WTC11 (cell line): ENCODE measurements at regions not wholly inside any gene's neighbourhood (a gene's known extent, or its start where the extent isn't known, plus 50 kb on each side); places are given as distances from the start of the nearest gene placed in this dataset.

Experiments used
- CDX4 ChIP-seq: fragments of 250-450 bp; sonication (Bioruptor Pico); IDR thresholded peaks from 2 replicates; pipeline ENCODE4 v1.9.0; 2021; ENCODE audit warnings: moderate library complexity, mild to moderate bottlenecking, inconsistent platforms, borderline replicate concordance
- MYBL2 ChIP-seq: sonication (generic); formaldehyde crosslinking; IDR thresholded peaks from 2 replicates; pipeline ENCODE4 v1.8.1; 2023; ENCODE audit warnings: mild to moderate bottlenecking, moderate library complexity, missing genetic modification reagents
- NFE2L1 ChIP-seq: sonication (generic); formaldehyde crosslinking; IDR thresholded peaks from 2 replicates; pipeline ENCODE4 v1.8.1; 2023; ENCODE audit warnings: missing genetic modification reagents
- TCF7 ChIP-seq: sonication (generic); formaldehyde crosslinking; IDR thresholded peaks from 2 replicates; pipeline ENCODE4 v1.8.0; 2022; ENCODE audit warnings: mild to moderate bottlenecking, low read depth, missing genetic modification reagents, moderate library complexity
- ZNF512 ChIP-seq: sonication (generic); formaldehyde crosslinking; IDR thresholded peaks from 2 replicates; pipeline ENCODE4 v1.8.1; 2022; ENCODE audit warnings: missing genetic modification reagents, borderline replicate concordance
- TF ChIP-seq, protein P1 (sequence below): fragments of 200-600 bp; IDR thresholded peaks from 2 replicates; pipeline ENCODE4 v1.8.0; 2022; ENCODE audit warnings: antibody characterized with exemption
- TF ChIP-seq, protein P2 (sequence below): sonication (generic); formaldehyde crosslinking; conservative IDR thresholded peaks from 2 replicates; pipeline ENCODE4 v1.8.1; 2022; ENCODE audit warnings: mild to moderate bottlenecking, missing genetic modification reagents
- TF ChIP-seq, protein P3 (sequence below): sonication (generic); formaldehyde crosslinking; IDR thresholded peaks from 2 replicates; pipeline ENCODE4 v1.8.0; 2022; ENCODE audit warnings: mild to moderate bottlenecking, missing genetic modification reagents
- TF ChIP-seq, protein P4 (sequence below): sonication (generic); formaldehyde crosslinking; IDR thresholded peaks from 2 replicates; pipeline ENCODE4 v1.8.1; 2023; ENCODE audit warnings: mild to moderate bottlenecking, missing genetic modification reagents, moderate library complexity
- TF ChIP-seq, protein P5 (sequence below): sonication (generic); formaldehyde crosslinking; IDR thresholded peaks from 2 replicates; pipeline ENCODE4 v1.8.1; 2023; ENCODE audit warnings: mild to moderate bottlenecking, missing genetic modification reagents, borderline replicate concordance

- TF ChIP-seq, protein P1, sequence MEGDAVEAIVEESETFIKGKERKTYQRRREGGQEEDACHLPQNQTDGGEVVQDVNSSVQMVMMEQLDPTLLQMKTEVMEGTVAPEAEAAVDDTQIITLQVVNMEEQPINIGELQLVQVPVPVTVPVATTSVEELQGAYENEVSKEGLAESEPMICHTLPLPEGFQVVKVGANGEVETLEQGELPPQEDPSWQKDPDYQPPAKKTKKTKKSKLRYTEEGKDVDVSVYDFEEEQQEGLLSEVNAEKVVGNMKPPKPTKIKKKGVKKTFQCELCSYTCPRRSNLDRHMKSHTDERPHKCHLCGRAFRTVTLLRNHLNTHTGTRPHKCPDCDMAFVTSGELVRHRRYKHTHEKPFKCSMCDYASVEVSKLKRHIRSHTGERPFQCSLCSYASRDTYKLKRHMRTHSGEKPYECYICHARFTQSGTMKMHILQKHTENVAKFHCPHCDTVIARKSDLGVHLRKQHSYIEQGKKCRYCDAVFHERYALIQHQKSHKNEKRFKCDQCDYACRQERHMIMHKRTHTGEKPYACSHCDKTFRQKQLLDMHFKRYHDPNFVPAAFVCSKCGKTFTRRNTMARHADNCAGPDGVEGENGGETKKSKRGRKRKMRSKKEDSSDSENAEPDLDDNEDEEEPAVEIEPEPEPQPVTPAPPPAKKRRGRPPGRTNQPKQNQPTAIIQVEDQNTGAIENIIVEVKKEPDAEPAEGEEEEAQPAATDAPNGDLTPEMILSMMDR, result no peak
- TF ChIP-seq, protein P2, sequence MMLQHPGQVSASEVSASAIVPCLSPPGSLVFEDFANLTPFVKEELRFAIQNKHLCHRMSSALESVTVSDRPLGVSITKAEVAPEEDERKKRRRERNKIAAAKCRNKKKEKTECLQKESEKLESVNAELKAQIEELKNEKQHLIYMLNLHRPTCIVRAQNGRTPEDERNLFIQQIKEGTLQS (CRISPR knock-in tag), result no peak
- TF ChIP-seq, protein P3, sequence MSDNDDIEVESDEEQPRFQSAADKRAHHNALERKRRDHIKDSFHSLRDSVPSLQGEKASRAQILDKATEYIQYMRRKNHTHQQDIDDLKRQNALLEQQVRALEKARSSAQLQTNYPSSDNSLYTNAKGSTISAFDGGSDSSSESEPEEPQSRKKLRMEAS (CRISPR knock-in tag), result no peak
- no peak for TF ChIP-seq MYBL2 (CRISPR knock-in tag)
- no peak for TF ChIP-seq NFE2L1 (CRISPR knock-in tag)
- TF ChIP-seq TCF7 (CRISPR knock-in tag), result no peak
- no peak for TF ChIP-seq CDX4 (CRISPR knock-in tag)
- TF ChIP-seq ZNF512 (CRISPR knock-in tag), result no peak
- TF ChIP-seq, protein P4, sequence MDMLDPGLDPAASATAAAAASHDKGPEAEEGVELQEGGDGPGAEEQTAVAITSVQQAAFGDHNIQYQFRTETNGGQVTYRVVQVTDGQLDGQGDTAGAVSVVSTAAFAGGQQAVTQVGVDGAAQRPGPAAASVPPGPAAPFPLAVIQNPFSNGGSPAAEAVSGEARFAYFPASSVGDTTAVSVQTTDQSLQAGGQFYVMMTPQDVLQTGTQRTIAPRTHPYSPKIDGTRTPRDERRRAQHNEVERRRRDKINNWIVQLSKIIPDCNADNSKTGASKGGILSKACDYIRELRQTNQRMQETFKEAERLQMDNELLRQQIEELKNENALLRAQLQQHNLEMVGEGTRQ (CRISPR knock-in tag), result no peak
- TF ChIP-seq, protein P5, sequence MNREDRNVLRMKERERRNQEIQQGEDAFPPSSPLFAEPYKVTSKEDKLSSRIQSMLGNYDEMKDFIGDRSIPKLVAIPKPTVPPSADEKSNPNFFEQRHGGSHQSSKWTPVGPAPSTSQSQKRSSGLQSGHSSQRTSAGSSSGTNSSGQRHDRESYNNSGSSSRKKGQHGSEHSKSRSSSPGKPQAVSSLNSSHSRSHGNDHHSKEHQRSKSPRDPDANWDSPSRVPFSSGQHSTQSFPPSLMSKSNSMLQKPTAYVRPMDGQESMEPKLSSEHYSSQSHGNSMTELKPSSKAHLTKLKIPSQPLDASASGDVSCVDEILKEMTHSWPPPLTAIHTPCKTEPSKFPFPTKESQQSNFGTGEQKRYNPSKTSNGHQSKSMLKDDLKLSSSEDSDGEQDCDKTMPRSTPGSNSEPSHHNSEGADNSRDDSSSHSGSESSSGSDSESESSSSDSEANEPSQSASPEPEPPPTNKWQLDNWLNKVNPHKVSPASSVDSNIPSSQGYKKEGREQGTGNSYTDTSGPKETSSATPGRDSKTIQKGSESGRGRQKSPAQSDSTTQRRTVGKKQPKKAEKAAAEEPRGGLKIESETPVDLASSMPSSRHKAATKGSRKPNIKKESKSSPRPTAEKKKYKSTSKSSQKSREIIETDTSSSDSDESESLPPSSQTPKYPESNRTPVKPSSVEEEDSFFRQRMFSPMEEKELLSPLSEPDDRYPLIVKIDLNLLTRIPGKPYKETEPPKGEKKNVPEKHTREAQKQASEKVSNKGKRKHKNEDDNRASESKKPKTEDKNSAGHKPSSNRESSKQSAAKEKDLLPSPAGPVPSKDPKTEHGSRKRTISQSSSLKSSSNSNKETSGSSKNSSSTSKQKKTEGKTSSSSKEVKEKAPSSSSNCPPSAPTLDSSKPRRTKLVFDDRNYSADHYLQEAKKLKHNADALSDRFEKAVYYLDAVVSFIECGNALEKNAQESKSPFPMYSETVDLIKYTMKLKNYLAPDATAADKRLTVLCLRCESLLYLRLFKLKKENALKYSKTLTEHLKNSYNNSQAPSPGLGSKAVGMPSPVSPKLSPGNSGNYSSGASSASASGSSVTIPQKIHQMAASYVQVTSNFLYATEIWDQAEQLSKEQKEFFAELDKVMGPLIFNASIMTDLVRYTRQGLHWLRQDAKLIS, result no peak
These were observed 466.6 kb upstream of the PCDH9 start for GRCh38 chr13:67696775-67697174.
